T-cell (primary cell): ENCODE measurements at regions not wholly inside any gene's neighbourhood (a gene's known extent, or its start where the extent isn't known, plus 50 kb on each side); places are given as distances from the start of the nearest gene placed in this dataset.

Source experiments
- ATAC-seq, 4 experiments: fragments of 200-7000 bp in 3 of 4; fragments of 150-1000 bp in 1 of 4; cut with Tn5 transposase; replicated peaks in 1 of 4; 1 replicate in 3 of 4; 2 replicates in 1 of 4; pipeline ENCODE4 v1.10.0; 2021; ENCODE audit warnings: moderate library complexity in 3 of 4, mild to moderate bottlenecking in 2 of 4, moderate number of reproducible peaks in 1 of 4
- CTCF ChIA-PET, 2 donors: fragments of 300-600 bp; sonication (Branson Sonifier 250); formaldehyde crosslinking; loops; one replicate each; lab custom pipeline; 2022; ENCODE audit warnings: antibody characterized with exemption in 2 of 2; lab: Charles Lee
- POLR2A ChIA-PET, 2 donors: fragments of 300-600 bp; sonication (Branson Sonifier 250); formaldehyde crosslinking; loops; one replicate each; lab custom pipeline; 2022; ENCODE audit warnings: antibody characterized with exemption in 2 of 2; lab: Charles Lee
- DNase-seq, 35 experiments: peaks; one replicate each; pipeline versions ENCODE4 v3.0.0 to v3.0.0-alpha.2; 2013 to 2023
- H3K27ac ChIP-seq: one replicate; pipeline ENCODE4 v1.5.1; 2013; ENCODE audit warnings: low read length
- H3K27me3 ChIP-seq, 2 experiments: replicated peaks in 1 of 2; 1 replicate in 1 of 2; 2 replicates in 1 of 2; pipeline versions ENCODE4 v1.6.1 to v1.7.0; 2013; ENCODE audit warnings: low read length in 1 of 2, mixed read lengths in 1 of 2; ENCODE audit not compliant: control insufficient read depth in 2 of 2, insufficient read depth in 2 of 2; ENCODE audit errors: extremely low read depth in 1 of 2
- H3K36me3 ChIP-seq, 2 donors: 1 replicate in 1 of 2; 2 replicates in 1 of 2; pipeline versions ENCODE4 v1.6.1 to v1.7.0; 2013; ENCODE audit warnings: low read length in 1 of 2; ENCODE audit not compliant: control insufficient read depth in 2 of 2, insufficient read depth in 1 of 2; ENCODE audit errors: extremely low read depth in 1 of 2
- H3K4me1 ChIP-seq, 2 experiments: 1 replicate in 1 of 2; 2 replicates in 1 of 2; pipeline versions ENCODE4 v1.6.1 to v1.7.0; 2013; ENCODE audit warnings: low read length in 2 of 2, mixed read lengths in 1 of 2; ENCODE audit not compliant: insufficient read depth in 2 of 2, control insufficient read depth in 1 of 2; ENCODE audit errors: extremely low read depth in 1 of 2
- H3K4me3 ChIP-seq, 2 donors: 1 replicate in 1 of 2; 2 replicates in 1 of 2; pipeline versions ENCODE4 v1.5.1 to v1.7.0; 2013; ENCODE audit warnings: mild to moderate bottlenecking in 2 of 2, low read length in 1 of 2, moderate library complexity in 1 of 2; ENCODE audit not compliant: control insufficient read depth in 1 of 2; ENCODE audit errors: extremely low read depth in 1 of 2
- H3K9me3 ChIP-seq: 2 replicates; pipeline ENCODE4 v1.7.0; 2013
- H3K27ac Mint-ChIP-seq, 2 donors: one replicate each; pipeline ENCODE4 v1.8.0; 2020 to 2021; ENCODE audit warnings: mild to moderate bottlenecking in 2 of 2, mixed read lengths in 2 of 2
- H3K27me3 Mint-ChIP-seq, 2 donors: one replicate each; pipeline ENCODE4 v1.8.0; 2021 to 2022; ENCODE audit warnings: mixed read lengths in 2 of 2
- H3K36me3 Mint-ChIP-seq: one replicate; pipeline ENCODE4 v1.8.0; 2021; ENCODE audit warnings: mixed read lengths
- H3K4me1 Mint-ChIP-seq, 3 donors: one replicate each; pipeline ENCODE4 v1.8.0; 2020 to 2022; ENCODE audit warnings: mixed read lengths in 3 of 3, mild to moderate bottlenecking in 1 of 3
- H3K4me3 Mint-ChIP-seq, 3 donors: one replicate each; pipeline ENCODE4 v1.8.0; 2020 to 2022; ENCODE audit warnings: mild to moderate bottlenecking in 3 of 3, mixed read lengths in 3 of 3, moderate library complexity in 3 of 3
- H3K9me3 Mint-ChIP-seq, 3 donors: one replicate each; pipeline ENCODE4 v1.8.0; 2020 to 2022; ENCODE audit warnings: mixed read lengths in 3 of 3
- WGBS: methylation state at CpG from one replicate; pipeline ENCODE4 v1.1.5; 2013; ENCODE audit warnings: missing lambda C conversion rate; ENCODE audit not compliant: insufficient coverage; 5-methylcytosine and 5-hydroxymethylcytosine counted together

DNA sequence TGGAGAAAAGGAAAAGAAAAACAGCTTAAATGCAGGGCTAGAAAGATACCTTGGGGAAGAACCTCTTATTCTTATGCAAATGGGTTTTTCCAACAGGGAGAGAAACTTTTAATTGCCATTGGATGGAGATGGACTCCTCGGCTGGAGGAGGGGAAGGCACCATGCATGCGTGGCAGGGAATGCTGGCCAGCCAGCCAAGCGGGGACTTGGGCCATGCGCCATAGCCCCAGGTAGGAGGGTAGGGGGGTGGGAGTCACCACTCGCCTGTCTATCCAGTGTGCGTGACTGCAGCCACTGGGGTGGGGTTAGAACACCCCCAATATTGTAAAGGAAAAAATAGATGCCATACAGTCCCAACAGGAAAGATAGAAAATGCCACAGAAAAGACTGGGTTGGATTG, 119.9 kb upstream of the ELAVL2 start:
- Histone ChIP-seq H3K27me3 (no peaks in the 10 kb centered on the region), H3K9me3 (peaks cover 5% of the 10 kb centered on the region), H3K4me1 (no peaks in the 10 kb centered on the region), H3K36me3 (no peaks in the 10 kb centered on the region), H3K27ac (no peak overlapping the region), H3K4me3 (no peak overlapping the region)
- H3K36me3 Mint-ChIP-seq = no peaks in the 10 kb centered on the region
- WGBS = 100% methylated on average over 2 of the region's 6 CpGs
- no peak overlapping the region for H3K4me3 Mint-ChIP-seq
- no peaks in the 10 kb centered on the region for H3K4me1 Mint-ChIP-seq
- no peak overlapping the region for H3K27ac Mint-ChIP-seq
- H3K27me3 Mint-ChIP-seq = no peaks in the 10 kb centered on the region
- H3K9me3 Mint-ChIP-seq = peaks cover 9 to 32% (median 22%) of the 10 kb centered on the region in 3 donors
- DNase-seq = no peak
- no peak for ATAC-seq
- CTCF ChIA-PET = no interaction called here
- POLR2A ChIA-PET = no interaction called here

DNA sequence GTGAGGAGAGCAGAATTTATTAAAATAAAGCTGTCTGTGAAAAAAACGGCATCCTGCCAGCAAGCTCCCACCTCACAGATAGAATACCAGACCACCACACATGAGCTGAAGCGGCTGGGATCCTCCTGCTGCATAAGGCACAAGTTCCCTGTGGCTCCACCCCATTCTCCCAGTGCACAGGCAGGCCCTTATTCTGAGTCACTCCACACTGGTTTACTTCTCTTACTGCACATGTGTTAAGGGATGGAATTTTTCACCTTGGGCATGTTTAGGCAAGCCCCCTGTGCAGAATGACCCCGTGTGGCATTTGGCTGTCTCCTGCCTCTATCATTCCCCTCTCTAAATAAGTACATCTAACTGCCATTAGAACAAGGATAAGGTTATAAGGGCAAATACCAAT, 115.0 kb upstream of the ELAVL2 start:
- Histone ChIP-seq H3K36me3 (no peaks in the 10 kb centered on the region), H3K9me3 (peaks cover 5% of the 10 kb centered on the region), H3K27me3 (no peaks in the 10 kb centered on the region), H3K4me1 (no peaks in the 10 kb centered on the region), H3K4me3 (no peak overlapping the region), H3K27ac (no peak overlapping the region)
- H3K36me3 Mint-ChIP-seq = no peaks in the 10 kb centered on the region
- no peak overlapping the region for H3K27ac Mint-ChIP-seq
- no peaks in the 10 kb centered on the region for H3K27me3 Mint-ChIP-seq
- WGBS = no CpG with 5 or more reads among the region's 3 CpGs
- H3K4me1 Mint-ChIP-seq = no peaks in the 10 kb centered on the region
- ChIA-PET POLR2A (interaction anchor here in 1 of 2 donors (1.0 kb wide), 1 partner anchor 10 kb away, joined by 3 read pairs; no protein-coding TSS in a partner anchor), CTCF (no interaction called here)
- H3K9me3 Mint-ChIP-seq = peaks cover 5 to 27% (median 14%) of the 10 kb centered on the region in 3 donors
- ATAC-seq = no peak
- DNase-seq = no peak
- H3K4me3 Mint-ChIP-seq = no peak overlapping the region

DNA sequence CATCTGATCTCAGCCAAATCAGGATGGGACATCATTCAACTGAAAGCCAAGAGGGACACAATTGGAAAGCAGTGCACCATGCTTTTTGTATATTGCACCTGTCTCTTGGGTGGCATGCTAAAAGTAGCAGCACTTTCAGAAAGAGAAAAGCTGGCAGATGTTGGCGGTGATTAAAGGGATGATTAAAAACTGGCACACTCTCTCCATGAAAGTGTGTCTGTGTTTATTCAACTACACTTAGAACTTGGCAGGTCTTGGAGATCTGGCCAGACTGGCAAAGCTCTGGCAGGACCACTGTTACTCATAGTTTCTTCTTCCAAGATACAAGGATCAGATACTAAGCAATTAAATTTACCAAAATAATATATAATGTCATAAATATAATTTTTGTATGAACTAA, 112.9 kb upstream of the ELAVL2 start:
- H3K4me3 ChIP-seq = no peak overlapping the region
- WGBS = no CpG with 5 or more reads among the region's 1 CpG
- H3K4me1 ChIP-seq = no peaks in the 10 kb centered on the region
- Mint-ChIP-seq H3K27ac (no peak overlapping the region), H3K4me3 (no peak overlapping the region), H3K36me3 (no peaks in the 10 kb centered on the region), H3K27me3 (no peaks in the 10 kb centered on the region), H3K4me1 (no peaks in the 10 kb centered on the region), H3K9me3 (peaks cover 5 to 17% (median 6%) of the 10 kb centered on the region in 3 donors)
- no peak overlapping the region for H3K27ac ChIP-seq
- no peaks in the 10 kb centered on the region for H3K36me3 ChIP-seq
- ATAC-seq = no peak
- DNase-seq = no peak
- ChIA-PET CTCF (no interaction called here), POLR2A (no interaction called here)
- H3K9me3 ChIP-seq = peaks cover under 1% of the 10 kb centered on the region
- H3K27me3 ChIP-seq = no peaks in the 10 kb centered on the region

DNA sequence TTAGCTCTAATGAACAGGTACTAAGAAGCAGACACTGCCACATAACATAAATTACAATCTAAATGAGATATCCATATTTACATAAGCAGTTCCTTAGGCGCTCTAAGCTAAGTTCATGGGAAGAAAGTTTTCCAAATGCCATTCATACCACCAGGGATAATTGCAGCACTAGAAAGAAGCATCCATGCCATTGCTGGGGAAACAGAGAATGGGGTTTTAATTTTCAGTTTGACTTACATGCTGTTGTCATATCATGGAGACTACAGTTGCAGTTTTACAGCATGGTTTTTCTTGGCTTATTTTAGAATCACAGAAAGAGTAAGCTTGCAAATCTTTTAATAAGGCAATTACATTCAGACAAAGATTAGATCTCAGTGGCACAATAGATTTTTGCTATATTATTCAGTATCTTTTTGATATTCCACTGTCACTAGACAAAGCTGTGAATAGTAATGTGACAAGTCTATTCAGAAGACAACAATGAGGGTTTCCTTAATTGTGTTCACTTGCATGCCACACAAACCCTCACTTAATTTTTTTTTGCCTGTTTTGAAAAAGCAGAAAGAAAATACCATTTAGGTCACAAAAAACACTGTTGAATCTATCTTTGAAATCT, 108.4 kb upstream of the ELAVL2 start:
- Histone ChIP-seq H3K4me1 (no peaks in the 10 kb centered on the region), H3K36me3 (no peaks in the 10 kb centered on the region), H3K9me3 (peaks cover 2% of the 10 kb centered on the region), H3K27me3 (no peaks in the 10 kb centered on the region), H3K27ac (no peak overlapping the region), H3K4me3 (no peak overlapping the region)
- no peaks in the 10 kb centered on the region for H3K9me3 Mint-ChIP-seq
- ATAC-seq (no peak), DNase-seq (no peak)
- POLR2A ChIA-PET = no interaction called here
- CTCF ChIA-PET = no interaction called here
- H3K27ac Mint-ChIP-seq = no peak overlapping the region
- WGBS = no CpG with 5 or more reads among the region's 1 CpG
- no peaks in the 10 kb centered on the region for H3K36me3 Mint-ChIP-seq
- H3K4me1 Mint-ChIP-seq = no peaks in the 10 kb centered on the region
- no peaks in the 10 kb centered on the region for H3K27me3 Mint-ChIP-seq
- H3K4me3 Mint-ChIP-seq = no peak overlapping the region

- no peak overlapping the region for H3K4me3 Mint-ChIP-seq
- no peaks in the 10 kb centered on the region for H3K27me3 Mint-ChIP-seq
- H3K27ac Mint-ChIP-seq = no peak overlapping the region
- no peak overlapping the region for H3K4me3 ChIP-seq
- POLR2A ChIA-PET = no interaction called here
- H3K9me3 Mint-ChIP-seq = peaks cover 0 to 4% (median under 1%) of the 10 kb centered on the region in 3 donors
- no peak overlapping the region for H3K27ac ChIP-seq
- H3K4me1 Mint-ChIP-seq = no peaks in the 10 kb centered on the region
- no peaks in the 10 kb centered on the region for H3K4me1 ChIP-seq
- DNase-seq (no peak), ATAC-seq (no peak)
- no peaks in the 10 kb centered on the region for H3K36me3 ChIP-seq
- CTCF ChIA-PET = no interaction called here
- peaks cover 2% of the 10 kb centered on the region for H3K9me3 ChIP-seq
- no peaks in the 10 kb centered on the region for H3K27me3 ChIP-seq
- WGBS = 50% methylated on average over 1 of the region's 2 CpGs
- no peaks in the 10 kb centered on the region for H3K36me3 Mint-ChIP-seq
These were observed 107.3 kb upstream of the ELAVL2 start for GRCh38 chr9:23933348-23933747.

DNA sequence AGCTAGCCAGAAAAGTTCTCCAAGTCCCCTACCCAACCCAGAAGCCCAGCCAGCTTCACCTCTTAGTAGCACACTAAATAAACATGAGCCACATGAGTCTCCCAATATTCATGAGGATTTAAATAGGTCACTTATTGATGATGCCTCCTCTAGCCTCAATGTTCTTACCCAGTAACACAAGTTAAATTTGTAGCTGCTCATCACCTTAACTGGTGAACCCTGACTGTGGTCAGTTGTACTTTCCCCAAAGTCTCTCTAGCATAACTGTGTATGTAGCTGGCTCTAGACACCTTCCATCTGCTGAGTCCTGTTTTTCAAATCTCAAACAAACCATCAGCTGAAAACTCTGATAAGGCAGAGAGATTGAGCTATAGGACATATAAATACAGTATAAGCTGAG, 100.3 kb upstream of the ELAVL2 start:
- Mint-ChIP-seq H3K27me3 (no peaks in the 10 kb centered on the region), H3K27ac (no peak overlapping the region), H3K9me3 (peaks cover 0 to 14% (median 7%) of the 10 kb centered on the region in 3 donors), H3K4me1 (no peaks in the 10 kb centered on the region), H3K36me3 (no peaks in the 10 kb centered on the region), H3K4me3 (no peak overlapping the region)
- ATAC-seq (no peak), DNase-seq (no peak)
- POLR2A ChIA-PET = no interaction called here
- no peak overlapping the region for H3K4me3 ChIP-seq
- H3K4me1 ChIP-seq = no peaks in the 10 kb centered on the region
- H3K36me3 ChIP-seq = no peaks in the 10 kb centered on the region
- H3K27me3 ChIP-seq = no peaks in the 10 kb centered on the region
- CTCF ChIA-PET = interaction anchor here in 1 of 2 donors (0.6 kb wide), 1 partner anchor 120 kb away, joined by 3 read pairs; no protein-coding TSS in a partner anchor
- no peak overlapping the region for H3K27ac ChIP-seq
- H3K9me3 ChIP-seq = peaks cover 2% of the 10 kb centered on the region
